Activated naive CD4-positive, alpha-beta T cell treated with anti-CD3 and anti-CD28 coated beads, Interleukin-2, amount 50 U/mL, for 72 hours (primary cell): ENCODE measurements at regions not wholly inside any gene's neighbourhood (a gene's known extent, or its start where the extent isn't known, plus 50 kb on each side); places are given as distances from the start of the nearest gene placed in this dataset.

Experiments used
- ATAC-seq, 2 donors: fragments of 150-1000 bp; cut with Tn5 transposase; 2 replicates each; pipeline ENCODE4 v1.10.0; 2021; ENCODE audit warnings: mild to moderate bottlenecking in 2 of 2, moderate library complexity in 2 of 2
- DNase-seq, 2 donors: peaks; one replicate each; pipeline ENCODE4 v3.0.0; 2021 to 2022; ENCODE audit warnings: low spot score in 2 of 2
- H3K27ac Mint-ChIP-seq, 2 donors: one replicate each; pipeline ENCODE4 v1.8.0; 2022; ENCODE audit warnings: mild to moderate bottlenecking in 2 of 2, mixed read lengths in 2 of 2
- H3K36me3 Mint-ChIP-seq, 2 donors: one replicate each; pipeline ENCODE4 v1.8.0; 2022; ENCODE audit warnings: mixed read lengths in 2 of 2
- H3K9me3 Mint-ChIP-seq, 2 donors: one replicate each; pipeline ENCODE4 v1.8.0; 2022; ENCODE audit warnings: mixed read lengths in 2 of 2

GRCh38 chr5:73395256-73395655 lies 53.3 kb downstream of the FOXD1 start:
- no peak for ATAC-seq
- no peak overlapping the region for H3K27ac Mint-ChIP-seq

GRCh38 chr5:73394610-73395009 lies 54.0 kb downstream of the FOXD1 start:
- ATAC-seq (no peak), DNase-seq (no peak)
- Mint-ChIP-seq H3K36me3 (no peaks in the 10 kb centered on the region), H3K27ac (no peak overlapping the region), H3K9me3 (no peaks in the 10 kb centered on the region)

More at GRCh38 chr5:73395256-73395655, 53.3 kb downstream of the FOXD1 start:
- no peaks in the 10 kb centered on the region for H3K9me3 Mint-ChIP-seq
- H3K36me3 Mint-ChIP-seq, result no peaks in the 10 kb centered on the region
- DNase-seq, result no peak

- no peaks in the 10 kb centered on the region for H3K9me3 Mint-ChIP-seq
- no peak overlapping the region for H3K27ac Mint-ChIP-seq
- H3K36me3 Mint-ChIP-seq, result no peaks in the 10 kb centered on the region
- ATAC-seq (no peak), DNase-seq (no peak)
Measured at GRCh38 chr5:73393611-73394489, 54.7 kb downstream of the FOXD1 start.

GRCh38 chr5:73392775-73393174 lies 55.8 kb downstream of the FOXD1 start:
- ATAC-seq (no peak), DNase-seq (no peak)
- H3K27ac Mint-ChIP-seq, result no peak overlapping the region
- no peaks in the 10 kb centered on the region for H3K36me3 Mint-ChIP-seq
- H3K9me3 Mint-ChIP-seq, result no peaks in the 10 kb centered on the region

GRCh38 chr5:73391441-73391881 lies 57.1 kb downstream of the FOXD1 start:
- H3K36me3 Mint-ChIP-seq, result peaks cover 0 to 2% of the 10 kb centered on the region in 2 donors
- ATAC-seq (no peak), DNase-seq (no peak)
- peaks cover 0 to 3% of the 10 kb centered on the region in 2 donors for H3K9me3 Mint-ChIP-seq
- H3K27ac Mint-ChIP-seq, result no peak overlapping the region

- no peak for DNase-seq
- Mint-ChIP-seq H3K9me3 (peaks cover 0 to 8% of the 10 kb centered on the region in 2 donors), H3K27ac (no peak overlapping the region), H3K36me3 (peaks cover 4 to 7% of the 10 kb centered on the region in 2 donors)
- ATAC-seq, result no peak
Measured at GRCh38 chr5:73390972-73391371, 57.6 kb downstream of the FOXD1 start.

GRCh38 chr5:73388740-73389139 lies 59.8 kb downstream of the FOXD1 start:
- DNase-seq (no peak), ATAC-seq (no peak)
- Mint-ChIP-seq H3K9me3 (peaks cover 14 to 26% of the 10 kb centered on the region in 2 donors), H3K36me3 (peaks cover 23 to 29% of the 10 kb centered on the region in 2 donors), H3K27ac (no peak overlapping the region)

GRCh38 chr5:73388306-73388684 lies 60.3 kb downstream of the FOXD1 start:
- DNase-seq (no peak), ATAC-seq (no peak)
- Mint-ChIP-seq H3K27ac (no peak overlapping the region), H3K36me3 (peaks cover 26 to 32% of the 10 kb centered on the region in 2 donors), H3K9me3 (peaks cover 16 to 27% of the 10 kb centered on the region in 2 donors)

GRCh38 chr5:73387601-73388305 lies 60.8 kb downstream of the FOXD1 start:
- ATAC-seq, result peak in 1 of 2 donors; percentile 86
- no peak overlapping the region for H3K27ac Mint-ChIP-seq

GRCh38 chr5:73387149-73387591 lies 61.4 kb downstream of the FOXD1 start:
- Mint-ChIP-seq H3K27ac (no peak overlapping the region), H3K9me3 (peaks cover 16 to 27% of the 10 kb centered on the region in 2 donors), H3K36me3 (peaks cover 26 to 32% of the 10 kb centered on the region in 2 donors)
- ATAC-seq (no peak), DNase-seq (no peak)

More at GRCh38 chr5:73387601-73388305, 60.8 kb downstream of the FOXD1 start:
- peaks cover 16 to 27% of the 10 kb centered on the region in 2 donors for H3K9me3 Mint-ChIP-seq
- peak in 1 of 2 donors; percentile 22 for DNase-seq
- peaks cover 26 to 32% of the 10 kb centered on the region in 2 donors for H3K36me3 Mint-ChIP-seq

GRCh38 chr5:73384861-73385260 lies 63.7 kb downstream of the FOXD1 start:
- H3K36me3 Mint-ChIP-seq, result peaks cover 39 to 40% of the 10 kb centered on the region in 2 donors
- DNase-seq, result no peak
- peaks cover 16 to 27% of the 10 kb centered on the region in 2 donors for H3K9me3 Mint-ChIP-seq
- no peak overlapping the region for H3K27ac Mint-ChIP-seq
- no peak for ATAC-seq

GRCh38 chr5:73382401-73382740 lies 66.2 kb downstream of the FOXD1 start:
- ATAC-seq, result no peak
- Mint-ChIP-seq H3K36me3 (peaks cover 39 to 42% of the 10 kb centered on the region in 2 donors), H3K27ac (no peak overlapping the region), H3K9me3 (peaks cover 16 to 27% of the 10 kb centered on the region in 2 donors)
- no peak for DNase-seq

GRCh38 chr5:73381590-73382400 lies 66.8 kb downstream of the FOXD1 start:
- DNase-seq, result no peak
- Mint-ChIP-seq H3K9me3 (peaks cover 16 to 27% of the 10 kb centered on the region in 2 donors), H3K27ac (no peak overlapping the region), H3K36me3 (peaks cover 39 to 42% of the 10 kb centered on the region in 2 donors)
- no peak for ATAC-seq

- Mint-ChIP-seq H3K9me3 (peaks cover 16 to 20% of the 10 kb centered on the region in 2 donors), H3K27ac (no peak overlapping the region), H3K36me3 (peaks cover 32 to 38% of the 10 kb centered on the region in 2 donors)
- DNase-seq (no peak), ATAC-seq (no peak)
Measured at GRCh38 chr5:73380710-73381589, 67.6 kb downstream of the FOXD1 start.

GRCh38 chr5:73380041-73380440 lies 68.5 kb downstream of the FOXD1 start:
- DNase-seq (no peak), ATAC-seq (no peak)
- peaks cover 23 to 32% of the 10 kb centered on the region in 2 donors for H3K36me3 Mint-ChIP-seq
- H3K9me3 Mint-ChIP-seq, result peaks cover 13 to 15% of the 10 kb centered on the region in 2 donors
- H3K27ac Mint-ChIP-seq, result no peak overlapping the region

GRCh38 chr5:73379435-73379834 lies 69.1 kb downstream of the FOXD1 start:
- ATAC-seq (no peak), DNase-seq (no peak)
- Mint-ChIP-seq H3K27ac (no peak overlapping the region), H3K9me3 (peaks cover 8 to 9% of the 10 kb centered on the region in 2 donors), H3K36me3 (peaks cover 17 to 26% of the 10 kb centered on the region in 2 donors)
